Dendritic cell treated with granulocyte-macrophage colony-stimulating factor and Interleukin-4, amounts not matched to agents 40 ng/mL and 50 ng/mL, for 4 days (primary cell): ENCODE measurements at regions not wholly inside any gene's neighbourhood (a gene's known extent, or its start where the extent isn't known, plus 50 kb on each side); places are given as distances from the start of the nearest gene placed in this dataset.

Source experiments
- H3K27ac Mint-ChIP-seq: one replicate; pipeline ENCODE4 v1.8.0; 2022; ENCODE audit warnings: mild to moderate bottlenecking, mixed read lengths
- H3K27me3 Mint-ChIP-seq: one replicate; pipeline ENCODE4 v1.8.0; 2022; ENCODE audit warnings: mild to moderate bottlenecking, mixed read lengths
- H3K36me3 Mint-ChIP-seq: one replicate; pipeline ENCODE4 v1.8.0; 2022; ENCODE audit warnings: low read depth, mixed read lengths
- H3K4me1 Mint-ChIP-seq: one replicate; pipeline ENCODE4 v1.8.0; 2022; ENCODE audit warnings: low read depth, mixed read lengths
- H3K4me3 Mint-ChIP-seq: one replicate; pipeline ENCODE4 v1.8.0; 2022; ENCODE audit warnings: mild to moderate bottlenecking, moderate library complexity, mixed read lengths
- H3K9me3 Mint-ChIP-seq: one replicate; pipeline ENCODE4 v1.8.0; 2022; ENCODE audit warnings: mixed read lengths
- intact Hi-C: fragments of 100-400 bp; cut with micrococcal nuclease; formaldehyde crosslinking; loops from one replicate; pipeline ENCODE4 v1.15.0; 2022

GRCh38 chr4:24248674-24249630 is 335.4 kb downstream of the DHX15 start:
- Mint-ChIP-seq H3K4me1 (no peaks in the 10 kb centered on the region), H3K4me3 (no peak overlapping the region), H3K27me3 (no peaks in the 10 kb centered on the region), H3K36me3 (no peaks in the 10 kb centered on the region), H3K9me3 (no peaks in the 10 kb centered on the region), H3K27ac (no peak overlapping the region)
- intact Hi-C loops: no loop called here

- Mint-ChIP-seq H3K27me3 (no peaks in the 10 kb centered on the region), H3K9me3 (no peaks in the 10 kb centered on the region), H3K4me3 (no peak overlapping the region), H3K27ac (no peak overlapping the region), H3K36me3 (no peaks in the 10 kb centered on the region), H3K4me1 (no peaks in the 10 kb centered on the region)
- intact Hi-C loops: no loop called here
Observed at GRCh38 chr4:24245491-24245820, 338.9 kb downstream of the DHX15 start.

GRCh38 chr4:24244663-24245490 is 339.5 kb downstream of the DHX15 start:
- H3K36me3 Mint-ChIP-seq: no peaks in the 10 kb centered on the region
- H3K27me3 Mint-ChIP-seq: no peaks in the 10 kb centered on the region
- H3K4me1 Mint-ChIP-seq: no peaks in the 10 kb centered on the region
- intact Hi-C loops: no loop called here
- no peak overlapping the region for H3K4me3 Mint-ChIP-seq
- no peaks in the 10 kb centered on the region for H3K9me3 Mint-ChIP-seq
- H3K27ac Mint-ChIP-seq: no peak overlapping the region

GRCh38 chr4:24243641-24244040 is 340.7 kb downstream of the DHX15 start:
- H3K4me1 Mint-ChIP-seq: no peaks in the 10 kb centered on the region
- no peak overlapping the region for H3K4me3 Mint-ChIP-seq
- no peaks in the 10 kb centered on the region for H3K9me3 Mint-ChIP-seq
- H3K27me3 Mint-ChIP-seq: no peaks in the 10 kb centered on the region
- intact Hi-C loops: no loop called here
- no peaks in the 10 kb centered on the region for H3K36me3 Mint-ChIP-seq
- no peak overlapping the region for H3K27ac Mint-ChIP-seq

- Mint-ChIP-seq H3K27ac (no peak overlapping the region), H3K36me3 (no peaks in the 10 kb centered on the region), H3K4me3 (no peak overlapping the region), H3K9me3 (no peaks in the 10 kb centered on the region), H3K27me3 (no peaks in the 10 kb centered on the region), H3K4me1 (no peaks in the 10 kb centered on the region)
- intact Hi-C loops: no loop called here
Observed at GRCh38 chr4:24241511-24241910, 342.8 kb downstream of the DHX15 start.

- H3K27me3 Mint-ChIP-seq: no peaks in the 10 kb centered on the region
- no peaks in the 10 kb centered on the region for H3K9me3 Mint-ChIP-seq
- H3K4me3 Mint-ChIP-seq: no peak overlapping the region
- no peaks in the 10 kb centered on the region for H3K4me1 Mint-ChIP-seq
- intact Hi-C loops: no loop called here
- no peaks in the 10 kb centered on the region for H3K36me3 Mint-ChIP-seq
- no peak overlapping the region for H3K27ac Mint-ChIP-seq
Observed at GRCh38 chr4:24240655-24241054, 343.7 kb downstream of the DHX15 start.

GRCh38 chr4:24237709-24238108 is 346.6 kb downstream of the DHX15 start:
- no peaks in the 10 kb centered on the region for H3K27me3 Mint-ChIP-seq
- no peaks in the 10 kb centered on the region for H3K4me1 Mint-ChIP-seq
- H3K27ac Mint-ChIP-seq: no peak overlapping the region
- no peaks in the 10 kb centered on the region for H3K36me3 Mint-ChIP-seq
- H3K4me3 Mint-ChIP-seq: no peak overlapping the region
- no peaks in the 10 kb centered on the region for H3K9me3 Mint-ChIP-seq
- intact Hi-C loops: no loop called here

GRCh38 chr4:24236532-24236931 is 346.7 kb upstream of the PPARGC1A start:
- Mint-ChIP-seq H3K4me3 (no peak overlapping the region), H3K27me3 (no peaks in the 10 kb centered on the region), H3K9me3 (no peaks in the 10 kb centered on the region), H3K36me3 (no peaks in the 10 kb centered on the region), H3K27ac (no peak overlapping the region), H3K4me1 (no peaks in the 10 kb centered on the region)
- intact Hi-C loops: no loop called here

GRCh38 chr4:24236120-24236519 is 346.3 kb upstream of the PPARGC1A start:
- Mint-ChIP-seq H3K27ac (no peak overlapping the region), H3K36me3 (no peaks in the 10 kb centered on the region), H3K4me1 (no peaks in the 10 kb centered on the region), H3K4me3 (no peak overlapping the region), H3K27me3 (no peaks in the 10 kb centered on the region), H3K9me3 (no peaks in the 10 kb centered on the region)
- intact Hi-C loops: no loop called here

- Mint-ChIP-seq H3K9me3 (no peaks in the 10 kb centered on the region), H3K36me3 (no peaks in the 10 kb centered on the region), H3K27ac (no peak overlapping the region), H3K27me3 (no peaks in the 10 kb centered on the region), H3K4me3 (no peak overlapping the region), H3K4me1 (no peaks in the 10 kb centered on the region)
- intact Hi-C loops: no loop called here
Observed at GRCh38 chr4:24235618-24236017, 345.8 kb upstream of the PPARGC1A start.

GRCh38 chr4:24234288-24234848 is 344.5 kb upstream of the PPARGC1A start:
- Mint-ChIP-seq H3K36me3 (no peaks in the 10 kb centered on the region), H3K4me1 (no peaks in the 10 kb centered on the region), H3K4me3 (no peak overlapping the region), H3K27me3 (no peaks in the 10 kb centered on the region), H3K9me3 (no peaks in the 10 kb centered on the region), H3K27ac (no peak overlapping the region)
- intact Hi-C loops: no loop called here

- Mint-ChIP-seq H3K27ac (no peak overlapping the region), H3K27me3 (no peaks in the 10 kb centered on the region), H3K36me3 (no peaks in the 10 kb centered on the region), H3K4me3 (no peak overlapping the region), H3K4me1 (no peaks in the 10 kb centered on the region), H3K9me3 (no peaks in the 10 kb centered on the region)
- intact Hi-C loops: no loop called here
Observed at GRCh38 chr4:24230955-24231354, 341.1 kb upstream of the PPARGC1A start.

GRCh38 chr4:24229978-24230377 is 340.1 kb upstream of the PPARGC1A start:
- Mint-ChIP-seq H3K4me1 (no peaks in the 10 kb centered on the region), H3K36me3 (no peaks in the 10 kb centered on the region), H3K4me3 (no peak overlapping the region), H3K27me3 (no peaks in the 10 kb centered on the region), H3K27ac (no peak overlapping the region), H3K9me3 (no peaks in the 10 kb centered on the region)
- intact Hi-C loops: no loop called here

GRCh38 chr4:24228692-24229091 is 338.8 kb upstream of the PPARGC1A start:
- Mint-ChIP-seq H3K36me3 (no peaks in the 10 kb centered on the region), H3K27ac (no peak overlapping the region), H3K27me3 (no peaks in the 10 kb centered on the region), H3K9me3 (no peaks in the 10 kb centered on the region), H3K4me3 (no peak overlapping the region), H3K4me1 (no peaks in the 10 kb centered on the region)
- intact Hi-C loops: no loop called here
